Suprapubic skin (tissue), 4 donors: ENCODE measurements at regions not wholly inside any gene's neighbourhood (a gene's known extent, or its start where the extent isn't known, plus 50 kb on each side); places are given as distances from the start of the nearest gene placed in this dataset.

Experiments
- DNase-seq, 2 donors: peaks; one replicate each; pipeline ENCODE4 v3.0.0-alpha.2; 2019; ENCODE audit warnings: low spot score in 2 of 2
- H3K27ac ChIP-seq: fragments of 200-600 bp; sonication (generic); one replicate; pipeline ENCODE4 v1.5.1; 2019
- H3K27me3 ChIP-seq: fragments of 200-600 bp; sonication (generic); one replicate; pipeline ENCODE4 v1.5.1; 2019
- H3K36me3 ChIP-seq: fragments of 200-600 bp; sonication (generic); one replicate; pipeline ENCODE4 v1.5.1; 2019
- H3K4me1 ChIP-seq: fragments of 200-600 bp; sonication (generic); one replicate; pipeline ENCODE4 v1.5.1; 2019
- H3K4me3 ChIP-seq: fragments of 200-600 bp; sonication (generic); one replicate; pipeline ENCODE4 v1.5.1; 2019; ENCODE audit warnings: mild to moderate bottlenecking
- H3K9me3 ChIP-seq: fragments of 200-600 bp; sonication (generic); one replicate; pipeline ENCODE4 v1.5.1; 2019
- CTCF ChIP-seq, 2 donors: fragments of 200-600 bp in 1 of 2; fragments of 450-650 bp in 1 of 2; sonication (generic) in 1 of 2; IDR thresholded peaks; one replicate each; pipeline ENCODE4 v1.5.1; 2016 to 2019; ENCODE audit warnings: antibody characterized with exemption in 2 of 2, mild to moderate bottlenecking in 1 of 2, moderate library complexity in 1 of 2
- EP300 ChIP-seq: sonication (generic); formaldehyde crosslinking; IDR thresholded peaks from one replicate; pipeline ENCODE4 v1.6.1; 2017; ENCODE audit warnings: antibody characterized with exemption
- POLR2A ChIP-seq, 2 donors: fragments of 450-650 bp; IDR thresholded peaks; one replicate each; pipeline ENCODE4 v1.6.1; 2017; ENCODE audit warnings: antibody characterized with exemption in 2 of 2, mild to moderate bottlenecking in 2 of 2, moderate library complexity in 2 of 2
- POLR2AphosphoS5 ChIP-seq, 3 donors: sonication (generic); formaldehyde crosslinking; IDR thresholded peaks; one replicate each; pipeline ENCODE4 v1.6.1; 2017; ENCODE audit warnings: antibody characterized with exemption in 3 of 3
- WGBS: methylation state at CpG from one replicate; pipeline ENCODE4 v1.1.5; 2018; 5-methylcytosine and 5-hydroxymethylcytosine counted together

GRCh38 chr15:92745845-92746271 is 90.3 kb upstream of the FAM174B start:
- Histone ChIP-seq H3K4me3 (no peak overlapping the region), H3K9me3 (no peaks in the 10 kb centered on the region), H3K27me3 (no peaks in the 10 kb centered on the region), H3K36me3 (no peaks in the 10 kb centered on the region), H3K4me1 (no peaks in the 10 kb centered on the region), H3K27ac (no peak overlapping the region)
- TF ChIP-seq POLR2AphosphoS5 (IDR thresholded peaks at IDR 0.05) (no peak), POLR2A (IDR thresholded peaks at IDR 0.05) (no peak), CTCF (IDR thresholded peaks at IDR 0.05) (no peak), EP300 (no peak)
- no peak for DNase-seq
- 93% methylated on average over 4 of the region's 4 CpGs for WGBS

GRCh38 chr15:92747047-92747446 is 91.5 kb upstream of the FAM174B start:
- WGBS = 88% methylated on average over 3 of the region's 3 CpGs
- no peak for DNase-seq
- Histone ChIP-seq H3K4me1 (no peaks in the 10 kb centered on the region), H3K27ac (no peak overlapping the region), H3K27me3 (no peaks in the 10 kb centered on the region), H3K36me3 (no peaks in the 10 kb centered on the region), H3K4me3 (no peak overlapping the region), H3K9me3 (no peaks in the 10 kb centered on the region)
- no peak for TF ChIP-seq CTCF (IDR thresholded peaks at IDR 0.05)
- no peak for TF ChIP-seq EP300
- TF ChIP-seq POLR2A (IDR thresholded peaks at IDR 0.05) = no peak
- TF ChIP-seq POLR2AphosphoS5 (IDR thresholded peaks at IDR 0.05) = no peak

GRCh38 chr15:92749216-92749615 is 93.6 kb upstream of the FAM174B start:
- no peak for TF ChIP-seq POLR2A (IDR thresholded peaks at IDR 0.05)
- no peak for TF ChIP-seq POLR2AphosphoS5 (IDR thresholded peaks at IDR 0.05)
- Histone ChIP-seq H3K36me3 (no peaks in the 10 kb centered on the region), H3K27me3 (no peaks in the 10 kb centered on the region), H3K4me3 (no peak overlapping the region), H3K4me1 (no peaks in the 10 kb centered on the region), H3K9me3 (no peaks in the 10 kb centered on the region), H3K27ac (no peak overlapping the region)
- 44% methylated on average over 4 of the region's 4 CpGs for WGBS
- no peak for DNase-seq

GRCh38 chr15:92749946-92750345 is 94.4 kb upstream of the FAM174B start:
- WGBS = 69% methylated on average over 3 of the region's 4 CpGs
- Histone ChIP-seq H3K27me3 (no peaks in the 10 kb centered on the region), H3K4me3 (no peak overlapping the region), H3K4me1 (no peaks in the 10 kb centered on the region), H3K36me3 (no peaks in the 10 kb centered on the region), H3K9me3 (no peaks in the 10 kb centered on the region), H3K27ac (no peak overlapping the region)
- DNase-seq = no peak
- no peak for TF ChIP-seq POLR2AphosphoS5 (IDR thresholded peaks at IDR 0.05)
- TF ChIP-seq CTCF (IDR thresholded peaks at IDR 0.05) = no peak
- no peak for TF ChIP-seq EP300
- TF ChIP-seq POLR2A (IDR thresholded peaks at IDR 0.05) = no peak

- no peak for TF ChIP-seq EP300
- no peak for TF ChIP-seq POLR2AphosphoS5 (IDR thresholded peaks at IDR 0.05)
- no peak for TF ChIP-seq POLR2A (IDR thresholded peaks at IDR 0.05)
- no peak for TF ChIP-seq CTCF (IDR thresholded peaks at IDR 0.05)
- no peak overlapping the region for H3K4me3 ChIP-seq
- H3K4me1 ChIP-seq = no peaks in the 10 kb centered on the region
- H3K36me3 ChIP-seq = no peaks in the 10 kb centered on the region
- WGBS = 68% methylated on average over 3 of the region's 3 CpGs
- no peaks in the 10 kb centered on the region for H3K27me3 ChIP-seq
- H3K27ac ChIP-seq = no peak overlapping the region
- no peak for DNase-seq
- no peaks in the 10 kb centered on the region for H3K9me3 ChIP-seq
Observed at GRCh38 chr15:92751528-92751927, 96.0 kb upstream of the FAM174B start.

- H3K27me3 ChIP-seq = no peaks in the 10 kb centered on the region
- no peak overlapping the region for H3K27ac ChIP-seq
- WGBS = 68% methylated on average over 3 of the region's 3 CpGs
- no peak overlapping the region for H3K4me3 ChIP-seq
- TF ChIP-seq POLR2AphosphoS5 (IDR thresholded peaks at IDR 0.05) (no peak), CTCF (IDR thresholded peaks at IDR 0.05) (no peak), EP300 (no peak), POLR2A (IDR thresholded peaks at IDR 0.05) (no peak)
- H3K36me3 ChIP-seq = no peaks in the 10 kb centered on the region
- no peaks in the 10 kb centered on the region for H3K9me3 ChIP-seq
- H3K4me1 ChIP-seq = no peaks in the 10 kb centered on the region
- DNase-seq = no peak
Observed at GRCh38 chr15:92753591-92753990, 98.0 kb upstream of the FAM174B start.
